ENCODE measurements at regions not wholly inside any gene's neighbourhood (a gene's known extent, or its start where the extent isn't known, plus 50 kb on each side); places are given as distances from the start of the nearest gene placed in this dataset.
"Not testable (repeated sequence)": the region's sequence is repeated elsewhere in the genome, so short reads cannot be mapped to it uniquely, and the experiment has no call there.

DNA sequence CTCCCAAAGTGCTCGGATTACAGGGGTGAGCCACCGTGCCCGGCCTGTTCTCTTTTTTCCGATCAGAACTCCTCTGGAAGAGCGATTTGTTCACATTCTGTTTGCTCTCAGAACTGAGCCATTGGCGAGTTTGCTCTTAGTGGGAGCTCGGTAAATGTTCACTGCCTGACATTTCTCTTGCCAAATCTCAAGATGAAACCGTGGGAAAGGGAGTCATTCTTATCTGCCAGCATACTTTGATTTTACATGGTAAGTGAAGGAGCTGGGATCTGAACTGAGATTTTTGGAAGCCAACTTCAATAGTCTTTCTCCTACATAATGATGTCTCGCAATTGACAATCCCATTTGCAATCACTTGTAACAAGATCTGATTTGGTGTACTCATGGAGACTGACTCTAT, 445.8 kb upstream of the ISX start:
- no peak for DNase-seq (ENCODE audit: low read depth, low spot score)
- H3K36me3 ChIP-seq (ENCODE audit: insufficient read depth, low read length): no peaks in the 10 kb centered on the region
- TF ChIP-seq EZH2 (IDR thresholded peaks at IDR 0.05) (no peak), FOXP2 (optimal IDR thresholded peaks at IDR 0.05; ENCODE audit: control extremely low read depth, extremely low read length, insufficient read depth) (no peak)
- no peak overlapping the region for H3K27ac ChIP-seq
- no peaks in the 10 kb centered on the region for H3K9me3 ChIP-seq (ENCODE audit: low read depth, low read length)
- no peak overlapping the region for H3K4me3 ChIP-seq
- no peak overlapping the region for H3K9ac ChIP-seq (ENCODE audit: insufficient read length)

DNA sequence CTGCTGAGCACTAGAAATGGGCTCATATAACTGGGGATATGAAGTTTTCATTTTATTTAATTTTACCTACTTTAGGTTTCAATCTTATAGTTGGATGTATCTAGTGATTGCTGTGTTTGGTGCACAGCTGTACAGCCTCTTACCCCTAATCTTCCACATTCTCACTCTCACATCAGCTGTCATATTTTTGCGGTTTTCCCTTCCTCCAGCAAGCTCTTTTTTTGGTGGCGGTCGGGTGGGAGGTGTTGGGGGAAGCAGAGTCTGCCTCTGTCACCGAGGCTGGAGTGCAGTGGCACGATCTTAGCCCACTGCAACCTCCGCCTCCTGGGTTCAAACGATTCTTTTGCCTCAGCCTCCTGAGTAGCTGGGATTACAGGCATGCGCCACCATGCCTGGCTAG, 445.1 kb upstream of the ISX start:
- TF ChIP-seq POLR2AphosphoS5 (IDR thresholded peaks at IDR 0.05; ENCODE audit: borderline replicate concordance, low read depth, low read length): no peak
- no peak for TF ChIP-seq EZH2 (IDR thresholded peaks at IDR 0.05)
- no peak for TF ChIP-seq FOXP2 (optimal IDR thresholded peaks at IDR 0.05; ENCODE audit: control extremely low read depth, extremely low read length, insufficient read depth)
- no peak for DNase-seq (ENCODE audit: low read depth, low spot score)
- H3K27ac ChIP-seq: no peak overlapping the region
- no peaks in the 10 kb centered on the region for H3K36me3 ChIP-seq (ENCODE audit: insufficient read depth, low read length)
- H3K9me3 ChIP-seq (ENCODE audit: low read depth, low read length): no peaks in the 10 kb centered on the region
- H3K9ac ChIP-seq (ENCODE audit: insufficient read length): no peak overlapping the region
- no peak overlapping the region for H3K4me3 ChIP-seq

DNA sequence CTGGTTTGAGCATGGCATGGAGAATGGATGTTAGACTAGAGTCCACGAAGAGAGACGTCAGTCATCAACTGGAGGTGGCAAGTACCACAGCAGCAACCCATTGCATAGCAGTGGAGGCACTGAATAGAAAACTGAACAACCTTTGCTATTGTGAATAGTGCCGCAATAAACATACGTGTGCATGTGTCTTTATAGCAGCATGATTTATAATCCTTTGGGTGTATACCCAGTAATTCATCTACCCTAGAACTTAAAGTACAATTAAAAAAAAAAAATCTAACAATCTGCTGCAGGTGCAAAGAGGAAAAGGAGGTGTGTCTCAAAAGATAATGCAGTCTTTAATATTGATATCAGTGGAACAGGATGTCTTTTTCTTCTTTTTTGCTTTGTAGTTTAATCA, 443.4 kb upstream of the ISX start:
- no peak for DNase-seq (ENCODE audit: low read depth, low spot score)
- Histone ChIP-seq H3K27ac (no peak overlapping the region), H3K9me3 (ENCODE audit: low read depth, low read length) (no peaks in the 10 kb centered on the region), H3K9ac (ENCODE audit: insufficient read length) (no peak overlapping the region), H3K36me3 (ENCODE audit: insufficient read depth, low read length) (no peaks in the 10 kb centered on the region), H3K4me3 (no peak overlapping the region)
- TF ChIP-seq POLR2AphosphoS5 (IDR thresholded peaks at IDR 0.05; ENCODE audit: borderline replicate concordance, low read depth, low read length) (no peak), EZH2 (IDR thresholded peaks at IDR 0.05) (no peak), FOXP2 (optimal IDR thresholded peaks at IDR 0.05; ENCODE audit: control extremely low read depth, extremely low read length, insufficient read depth) (no peak)

DNA sequence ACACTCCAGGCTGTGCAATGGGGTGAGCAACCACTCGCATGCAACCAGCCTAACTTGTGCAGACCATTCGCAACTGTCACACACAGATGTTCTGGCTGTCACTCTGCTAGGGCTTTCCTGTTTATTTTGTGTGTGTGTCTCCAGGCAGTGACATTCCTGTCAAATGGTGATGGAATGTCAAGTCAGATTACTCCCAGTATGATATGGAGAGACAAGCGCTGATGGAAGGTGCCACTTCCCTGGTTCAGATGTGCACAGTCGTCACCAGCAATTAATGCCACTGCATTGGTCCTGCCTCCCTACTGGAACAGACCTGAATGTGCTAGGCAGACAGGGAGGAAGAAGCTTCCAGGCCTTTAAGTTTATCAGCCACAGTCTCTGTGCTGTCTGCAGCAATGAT, 442.4 kb upstream of the ISX start:
- no peaks in the 10 kb centered on the region for H3K36me3 ChIP-seq (ENCODE audit: insufficient read depth, low read length)
- no peak overlapping the region for H3K9ac ChIP-seq (ENCODE audit: insufficient read length)
- H3K4me3 ChIP-seq: no peak overlapping the region
- H3K27ac ChIP-seq: no peak overlapping the region
- TF ChIP-seq FOXP2 (optimal IDR thresholded peaks at IDR 0.05; ENCODE audit: control extremely low read depth, extremely low read length, insufficient read depth): no peak
- TF ChIP-seq EZH2 (IDR thresholded peaks at IDR 0.05): no peak
- TF ChIP-seq POLR2AphosphoS5 (IDR thresholded peaks at IDR 0.05; ENCODE audit: borderline replicate concordance, low read depth, low read length): no peak
- H3K9me3 ChIP-seq (ENCODE audit: low read depth, low read length): no peaks in the 10 kb centered on the region
- DNase-seq (ENCODE audit: low read depth, low spot score): no peak

DNA sequence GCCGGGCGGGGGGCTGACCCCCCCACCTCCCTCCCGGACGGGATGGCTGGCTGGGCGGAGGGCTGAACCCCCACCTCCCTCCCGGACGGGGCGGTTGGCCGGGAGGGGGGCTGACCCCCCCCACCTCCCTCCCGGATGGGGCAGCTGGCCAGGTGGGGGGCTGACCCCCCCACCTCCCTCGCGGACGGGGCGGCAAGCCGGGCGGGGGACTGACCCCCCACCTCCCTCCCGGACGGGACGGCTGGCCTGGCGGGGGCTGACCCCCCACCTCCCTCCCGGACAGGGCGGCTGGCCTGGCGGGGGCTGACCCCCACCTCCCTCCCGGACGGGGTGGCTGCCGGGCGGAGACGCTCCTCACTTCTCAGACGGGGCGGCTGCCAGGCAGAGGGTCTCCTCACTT, 440.1 kb upstream of the ISX start:
- H3K9ac ChIP-seq (ENCODE audit: insufficient read length); H3K36me3 ChIP-seq (ENCODE audit: insufficient read depth, low read length); H3K4me3 ChIP-seq; H3K27ac ChIP-seq; H3K9me3 ChIP-seq (ENCODE audit: low read depth, low read length); DNase-seq (ENCODE audit: low read depth, low spot score): not testable (repeated sequence)

DNA sequence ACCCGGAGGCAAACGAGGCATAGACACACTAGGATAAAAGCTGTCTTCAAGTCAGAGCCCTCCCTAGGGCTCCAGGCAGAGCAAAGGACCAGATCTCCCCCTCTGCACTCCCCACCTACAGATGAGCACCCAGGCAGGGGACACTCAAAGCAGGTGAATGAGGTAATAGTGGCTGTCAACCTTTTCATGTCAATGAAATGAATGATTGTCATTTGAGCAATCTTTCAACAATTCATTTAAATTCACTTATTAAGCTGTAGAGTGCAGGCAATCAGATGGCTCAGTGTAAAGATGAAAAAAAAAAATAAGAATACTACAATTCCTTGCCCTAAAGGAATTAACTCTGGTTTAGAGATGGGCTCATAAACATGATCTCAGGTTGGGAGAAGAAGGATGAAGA, 427.8 kb upstream of the ISX start:
- no peak overlapping the region for H3K4me3 ChIP-seq
- no peak overlapping the region for H3K9ac ChIP-seq (ENCODE audit: insufficient read length)
- TF ChIP-seq FOXP2 (optimal IDR thresholded peaks at IDR 0.05; ENCODE audit: control extremely low read depth, extremely low read length, insufficient read depth) (no peak), EZH2 (IDR thresholded peaks at IDR 0.05) (no peak), POLR2AphosphoS5 (IDR thresholded peaks at IDR 0.05; ENCODE audit: borderline replicate concordance, low read depth, low read length) (no peak)
- no peaks in the 10 kb centered on the region for H3K9me3 ChIP-seq (ENCODE audit: low read depth, low read length)
- no peak for DNase-seq (ENCODE audit: low read depth, low spot score)
- no peak overlapping the region for H3K27ac ChIP-seq
- no peaks in the 10 kb centered on the region for H3K36me3 ChIP-seq (ENCODE audit: insufficient read depth, low read length)

DNA sequence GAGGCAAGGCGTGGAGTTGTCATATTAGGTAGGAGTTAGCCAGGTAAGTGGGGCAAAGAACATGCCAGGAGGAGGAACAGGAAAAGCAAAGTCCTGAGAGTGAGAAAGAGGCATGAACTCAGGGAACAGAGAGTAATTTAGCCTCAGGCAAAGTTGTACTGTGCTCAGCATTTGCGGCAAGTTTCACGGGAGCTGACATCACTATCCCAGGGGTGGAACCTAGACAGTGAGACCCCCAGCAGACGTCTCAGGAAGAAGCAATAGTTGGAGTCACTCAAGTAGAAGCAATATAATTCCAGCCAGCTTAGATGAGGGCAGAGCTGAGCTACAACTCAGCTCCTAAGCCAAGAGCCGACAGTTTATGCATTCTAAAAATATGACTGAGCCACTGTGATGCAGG, 426.0 kb upstream of the ISX start:
- H3K27ac ChIP-seq: no peak overlapping the region
- H3K9ac ChIP-seq (ENCODE audit: insufficient read length): no peak overlapping the region
- no peaks in the 10 kb centered on the region for H3K36me3 ChIP-seq (ENCODE audit: insufficient read depth, low read length)
- H3K4me3 ChIP-seq: no peak overlapping the region
- no peak for DNase-seq (ENCODE audit: low read depth, low spot score)
- H3K9me3 ChIP-seq (ENCODE audit: low read depth, low read length): no peaks in the 10 kb centered on the region
- TF ChIP-seq POLR2AphosphoS5 (IDR thresholded peaks at IDR 0.05; ENCODE audit: borderline replicate concordance, low read depth, low read length) (no peak), EZH2 (IDR thresholded peaks at IDR 0.05) (no peak)

DNA sequence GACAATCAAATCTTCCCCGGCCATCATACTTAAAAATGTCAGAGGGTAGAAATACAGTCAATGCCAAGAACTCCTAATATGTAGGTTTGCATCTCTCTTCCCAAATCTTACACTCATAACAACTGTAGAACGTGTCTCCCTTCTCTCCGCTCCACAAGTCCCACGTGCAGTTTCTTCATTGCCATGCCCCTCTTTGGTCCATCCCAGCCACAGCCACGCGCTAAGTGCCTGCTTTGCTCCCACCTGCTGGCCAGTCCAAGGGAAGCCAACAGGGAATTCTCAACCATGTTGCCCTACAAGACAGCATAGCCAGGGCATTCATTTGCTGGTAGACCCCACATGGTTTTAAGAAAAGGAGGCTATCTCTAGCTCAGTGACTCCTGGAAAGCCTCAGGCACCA, 420.6 kb upstream of the ISX start:
- Histone ChIP-seq H3K4me3 (no peak overlapping the region), H3K9me3 (ENCODE audit: low read depth, low read length) (no peaks in the 10 kb centered on the region), H3K27ac (no peak overlapping the region), H3K36me3 (ENCODE audit: insufficient read depth, low read length) (no peaks in the 10 kb centered on the region), H3K9ac (ENCODE audit: insufficient read length) (no peak overlapping the region)
- DNase-seq (ENCODE audit: low read depth, low spot score): no peak
- TF ChIP-seq EZH2 (IDR thresholded peaks at IDR 0.05) (no peak), POLR2AphosphoS5 (IDR thresholded peaks at IDR 0.05; ENCODE audit: borderline replicate concordance, low read depth, low read length) (no peak), FOXP2 (optimal IDR thresholded peaks at IDR 0.05; ENCODE audit: control extremely low read depth, extremely low read length, insufficient read depth) (no peak)

DNA sequence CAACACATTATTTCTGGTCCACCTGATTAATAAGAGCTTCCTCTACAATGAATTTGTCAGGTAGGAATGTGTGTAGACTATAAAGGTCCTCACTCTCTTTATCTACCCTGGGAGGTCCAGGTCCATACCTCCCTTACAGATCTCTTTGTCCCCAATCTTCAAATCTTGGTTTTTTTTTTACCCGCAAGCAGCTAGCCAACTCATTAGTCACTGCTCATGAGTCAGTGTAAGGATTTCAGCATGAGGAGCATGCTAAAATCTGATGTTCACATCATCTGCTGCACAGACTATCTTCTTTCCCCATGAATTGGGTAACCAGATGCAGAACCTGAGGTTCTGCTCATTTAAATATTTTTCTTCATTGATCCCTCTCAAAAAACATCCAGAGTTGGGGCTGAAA, 397.0 kb upstream of the ISX start:
- Histone ChIP-seq H3K4me3 (no peak overlapping the region), H3K9me3 (ENCODE audit: low read depth, low read length) (no peaks in the 10 kb centered on the region), H3K9ac (ENCODE audit: insufficient read length) (no peak overlapping the region), H3K27ac (no peak overlapping the region), H3K36me3 (ENCODE audit: insufficient read depth, low read length) (no peaks in the 10 kb centered on the region)
- DNase-seq (ENCODE audit: low read depth, low spot score): no peak
- no peak for TF ChIP-seq POLR2AphosphoS5 (IDR thresholded peaks at IDR 0.05; ENCODE audit: borderline replicate concordance, low read depth, low read length)
- TF ChIP-seq EZH2 (IDR thresholded peaks at IDR 0.05): no peak
- no peak for TF ChIP-seq FOXP2 (optimal IDR thresholded peaks at IDR 0.05; ENCODE audit: control extremely low read depth, extremely low read length, insufficient read depth)

DNA sequence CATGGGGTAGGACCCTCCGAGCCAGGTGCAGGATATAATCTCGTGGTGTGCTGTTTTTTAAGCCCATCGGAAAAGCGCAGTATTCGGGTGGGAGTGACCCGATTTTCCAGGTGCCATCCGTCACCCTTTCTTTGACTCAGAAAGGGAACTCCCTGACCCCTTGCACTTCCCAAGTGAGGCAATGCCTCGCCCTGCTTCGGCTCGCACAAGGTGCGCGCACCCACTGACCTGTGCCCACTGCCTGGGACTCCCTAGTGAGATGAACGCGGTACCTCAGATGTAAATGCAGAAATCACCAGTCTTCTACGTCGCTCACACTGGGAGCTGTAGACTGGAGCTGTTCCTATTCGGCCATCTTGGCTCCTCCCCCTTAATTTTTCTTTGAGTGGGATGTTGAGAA, 382.9 kb upstream of the ISX start:
- not testable (repeated sequence) for H3K9ac ChIP-seq (ENCODE audit: insufficient read length); H3K36me3 ChIP-seq (ENCODE audit: insufficient read depth, low read length); H3K9me3 ChIP-seq (ENCODE audit: low read depth, low read length); H3K4me3 ChIP-seq; DNase-seq (ENCODE audit: low read depth, low spot score); H3K27ac ChIP-seq

DNA sequence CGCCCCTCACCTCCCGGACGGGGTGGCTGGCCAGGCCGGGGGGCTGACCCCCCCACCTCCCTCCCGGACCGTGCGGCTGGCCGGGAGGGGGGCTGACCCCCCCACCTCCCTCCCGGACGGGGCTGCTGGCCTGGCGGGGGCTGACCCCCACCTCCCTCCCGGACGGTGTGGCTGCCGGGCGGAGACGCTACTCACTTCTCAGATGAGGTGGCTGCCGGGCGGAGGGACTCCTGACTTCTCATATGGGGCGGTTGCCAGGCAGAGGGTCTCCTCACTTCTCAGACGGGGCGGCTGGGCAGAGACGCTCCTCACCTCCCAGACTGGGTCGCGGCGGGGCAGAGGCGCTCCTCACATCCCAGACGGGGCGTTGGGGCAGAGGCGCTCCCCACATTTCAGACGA, 381.7 kb upstream of the ISX start:
- not testable (repeated sequence) for H3K36me3 ChIP-seq (ENCODE audit: insufficient read depth, low read length); H3K9me3 ChIP-seq (ENCODE audit: low read depth, low read length); H3K9ac ChIP-seq (ENCODE audit: insufficient read length); H3K4me3 ChIP-seq; H3K27ac ChIP-seq; DNase-seq (ENCODE audit: low read depth, low spot score)

Data from SK-N-MC (cell line).